Pancreas (tissue), 10 donors: ENCODE measurements at regions not wholly inside any gene's neighbourhood (a gene's known extent, or its start where the extent isn't known, plus 50 kb on each side); places are given as distances from the start of the nearest gene placed in this dataset.

Experiments
- ATAC-seq, 4 donors: fragments of 200-7000 bp; cut with Tn5 transposase; one replicate each; pipeline versions ENCODE4 v1.8.0 to v1.9.1; 2020; ENCODE audit warnings: mild to moderate bottlenecking in 4 of 4, moderate library complexity in 4 of 4
- DNase-seq, 6 donors: peaks; one replicate each; pipeline ENCODE4 v3.0.0-alpha.2; 2020
- FAIRE-seq: peaks from 2 replicates; lab custom pipeline; 2012; peaks lifted over from hg19 to GRCh38; lab: Jason Lieb, UNC
- H3K27ac ChIP-seq, 4 donors: fragments of 200-600 bp; sonication (generic); 1 replicate in 3 of 4; 2 replicates in 1 of 4; pipeline versions ENCODE4 v1.5.0 to v1.8.0; 2020
- H3K27me3 ChIP-seq, 4 donors: fragments of 200-600 bp; one replicate each; pipeline ENCODE4 v1.8.0; 2021
- H3K36me3 ChIP-seq, 3 donors: fragments of 200-600 bp; sonication (generic) in 1 of 3; one replicate each; pipeline versions ENCODE4 v1.5.0 to v1.8.0; 2020 to 2021
- H3K4me1 ChIP-seq, 3 donors: fragments of 200-600 bp; one replicate each; pipeline ENCODE4 v1.8.0; 2021
- H3K4me3 ChIP-seq, 4 donors: fragments of 200-600 bp; sonication (generic) in 2 of 4; one replicate each; pipeline versions ENCODE4 v1.5.0 to v1.8.0; 2020 to 2021
- H3K9me3 ChIP-seq, 4 donors: fragments of 200-600 bp; one replicate each; pipeline ENCODE4 v1.8.0; 2021
- WGBS, 2 donors: extraction: QIAGEN DNeasy Blood & Tissue Kit; methylation state at CpG; one replicate each; pipeline ENCODE4 v1.1.7; 2013; 5-methylcytosine and 5-hydroxymethylcytosine counted together
- intact Hi-C, 3 donors: fragments of 100-400 bp; cut with DNase I; formaldehyde crosslinking; loops; one replicate each; pipeline versions ENCODE4 v1.11.1 to v1.14.2; 2022
- TF ChIP-seq, protein P1 (sequence below), 4 donors: fragments of 200-600 bp; sonication (generic) in 3 of 4; IDR thresholded peaks; one replicate each; pipeline versions ENCODE4 v1.5.0 to v1.8.0; 2021; ENCODE audit warnings: antibody characterized with exemption in 4 of 4
- donor health status: healthy with polysubstance abuse.
- donor health status: DM: no; HTN: no; CAD: no; lungs with moderate emphysema.
- donor health status: DM: no; HTN: no; CAD: no.
- donor health status: control.
- donor health status: control.
- donor health status: Bipolar disorder and iron deficiency.
- donor health status: DM: yes; HTN: yes; CAD: no.
- donor health status: DM: no; HTN: no; CAD: no.
- donor health status: DM: no; HTN: no; CAD: no.
- donor health status: DM: yes; HTN: yes; CAD: no.

DNA sequence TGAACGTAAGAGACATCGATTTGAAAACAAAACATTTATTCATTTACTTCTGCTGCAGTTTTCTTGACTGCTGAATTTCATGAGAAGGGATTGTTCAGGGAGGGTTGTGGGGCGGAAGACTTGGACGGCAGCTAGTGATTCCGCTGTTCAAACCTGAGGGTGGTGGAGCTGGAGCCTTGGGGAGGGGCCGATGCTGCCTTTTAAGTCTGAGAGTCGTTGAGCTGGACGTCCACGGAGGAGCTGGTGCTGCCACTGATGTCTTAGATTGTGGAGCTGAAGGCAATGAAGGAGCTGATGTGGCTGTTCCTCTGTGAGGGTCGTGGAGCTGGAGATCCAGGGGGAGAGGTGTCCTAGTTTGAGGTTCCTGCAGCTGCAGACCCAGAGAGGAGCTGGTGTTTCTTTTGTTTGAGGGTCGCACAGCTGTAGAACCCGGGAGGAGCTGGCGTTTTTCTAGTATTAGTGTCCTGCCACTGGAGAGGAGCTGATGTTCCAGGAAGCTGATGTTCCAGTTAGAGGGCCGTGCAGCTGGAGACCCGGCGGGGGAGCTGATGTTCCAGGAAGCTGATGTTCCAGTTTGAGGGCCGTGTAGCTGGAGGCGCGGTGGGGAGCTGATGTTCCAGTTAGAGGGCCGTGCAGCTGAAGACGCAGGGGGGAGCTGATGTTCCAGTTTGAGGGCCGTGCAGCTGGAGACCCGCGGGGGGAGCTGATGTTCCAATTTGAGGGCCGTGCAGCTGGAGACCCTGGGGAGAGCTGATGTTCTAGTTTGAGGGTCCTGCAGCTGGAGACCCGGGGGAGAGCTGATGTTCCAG, 150.9 kb downstream of the RTP5 start:
- Histone ChIP-seq H3K27me3 (no peaks in the 10 kb centered on the region), H3K4me3 (no peak overlapping the region), H3K27ac (no peak overlapping the region), H3K4me1 (no peaks in the 10 kb centered on the region), H3K36me3 (no peaks in the 10 kb centered on the region), H3K9me3 (no peaks in the 10 kb centered on the region)
- FAIRE-seq (no peak), ATAC-seq (peak; percentile 48 to 78 (median 72)), DNase-seq (peak in 3 of 6 donors; percentile 31 to 67 (median 34))
- intact Hi-C loops: no loop called here
- WGBS, 2 donors: 26 to 31% methylated on average over 26 of the region's 26 CpGs
- TF ChIP-seq, protein P1, sequence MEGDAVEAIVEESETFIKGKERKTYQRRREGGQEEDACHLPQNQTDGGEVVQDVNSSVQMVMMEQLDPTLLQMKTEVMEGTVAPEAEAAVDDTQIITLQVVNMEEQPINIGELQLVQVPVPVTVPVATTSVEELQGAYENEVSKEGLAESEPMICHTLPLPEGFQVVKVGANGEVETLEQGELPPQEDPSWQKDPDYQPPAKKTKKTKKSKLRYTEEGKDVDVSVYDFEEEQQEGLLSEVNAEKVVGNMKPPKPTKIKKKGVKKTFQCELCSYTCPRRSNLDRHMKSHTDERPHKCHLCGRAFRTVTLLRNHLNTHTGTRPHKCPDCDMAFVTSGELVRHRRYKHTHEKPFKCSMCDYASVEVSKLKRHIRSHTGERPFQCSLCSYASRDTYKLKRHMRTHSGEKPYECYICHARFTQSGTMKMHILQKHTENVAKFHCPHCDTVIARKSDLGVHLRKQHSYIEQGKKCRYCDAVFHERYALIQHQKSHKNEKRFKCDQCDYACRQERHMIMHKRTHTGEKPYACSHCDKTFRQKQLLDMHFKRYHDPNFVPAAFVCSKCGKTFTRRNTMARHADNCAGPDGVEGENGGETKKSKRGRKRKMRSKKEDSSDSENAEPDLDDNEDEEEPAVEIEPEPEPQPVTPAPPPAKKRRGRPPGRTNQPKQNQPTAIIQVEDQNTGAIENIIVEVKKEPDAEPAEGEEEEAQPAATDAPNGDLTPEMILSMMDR (IDR thresholded peaks at IDR 0.05): no peak

DNA sequence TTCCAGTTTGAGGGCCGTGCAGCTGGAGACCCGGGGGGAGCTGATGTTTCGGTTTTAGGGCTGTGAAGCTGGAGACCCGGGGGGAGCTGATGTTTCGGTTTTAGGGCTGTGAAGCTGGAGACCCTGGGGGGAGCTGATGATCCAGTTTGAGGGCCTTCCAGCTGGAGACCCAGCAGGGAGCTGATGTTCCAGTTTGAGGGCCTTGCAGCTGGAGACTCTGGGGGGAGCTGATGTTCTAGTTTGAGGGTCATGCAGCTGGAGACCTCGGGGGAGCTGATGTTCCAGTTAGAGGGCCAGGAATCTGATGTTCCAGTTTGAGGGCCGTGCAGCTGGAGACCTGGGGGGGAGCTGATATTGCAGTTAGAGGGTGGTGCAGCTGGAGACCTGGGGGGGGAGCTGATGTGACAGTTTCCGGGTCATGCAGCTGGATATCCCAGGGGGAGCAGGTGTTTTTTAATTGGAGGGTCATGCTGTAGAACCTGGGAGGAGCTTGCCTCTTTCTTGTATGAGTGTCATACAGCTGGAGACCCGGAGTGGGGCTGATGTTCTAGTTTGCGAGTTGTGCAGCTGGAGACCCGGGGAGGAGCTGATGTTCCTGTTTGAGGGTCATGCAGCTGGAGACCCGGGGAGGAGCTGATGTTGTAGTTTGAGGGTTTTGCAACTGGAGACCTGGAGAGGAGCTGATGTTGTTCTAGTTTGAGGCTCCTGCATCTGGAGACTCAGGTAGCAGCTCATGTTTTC, 153.2 kb downstream of the RTP5 start:
- Histone ChIP-seq H3K9me3 (no peaks in the 10 kb centered on the region), H3K27me3 (no peaks in the 10 kb centered on the region), H3K4me3 (no peak overlapping the region), H3K4me1 (no peaks in the 10 kb centered on the region), H3K27ac (no peak overlapping the region), H3K36me3 (no peaks in the 10 kb centered on the region)
- DNase-seq (peak in 3 of 6 donors; percentile 5 to 30 (median 9)), ATAC-seq (no peak), FAIRE-seq (no peak)
- intact Hi-C loops: no loop called here
- TF ChIP-seq, protein P1 (IDR thresholded peaks at IDR 0.05): no peak
- WGBS, 2 donors: 60 to 75% methylated on average over 12 of the region's 12 CpGs

DNA sequence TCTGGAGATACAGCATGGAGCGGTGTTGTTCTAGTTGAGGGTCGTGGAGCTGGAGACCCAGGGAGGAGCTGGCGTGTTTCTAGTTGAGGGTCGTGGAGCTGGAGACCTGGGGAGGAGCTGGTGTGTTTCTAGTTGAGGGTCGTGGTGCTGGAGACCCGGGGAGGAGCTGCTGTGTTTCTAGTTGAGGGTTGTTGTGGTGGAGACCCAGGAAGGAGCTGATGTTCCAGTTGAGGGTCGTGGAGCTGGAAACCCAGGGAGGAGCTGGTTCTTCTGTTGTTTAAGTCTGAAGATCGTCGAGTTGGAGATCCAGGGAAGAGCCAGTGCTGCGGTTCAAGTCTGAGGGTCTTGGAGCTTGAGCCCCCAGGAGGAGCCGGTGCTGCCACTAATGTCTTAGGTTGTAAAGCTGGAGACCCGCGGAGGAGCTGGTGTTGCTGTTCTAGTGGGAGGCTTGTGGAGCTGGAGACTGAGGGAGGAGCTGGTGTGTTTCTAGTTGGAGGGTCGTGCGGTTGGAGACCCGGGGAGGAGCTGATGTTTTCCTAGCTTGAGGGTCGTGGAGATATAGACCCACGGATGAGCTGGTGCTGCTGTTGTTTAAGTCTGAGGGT, 155.3 kb downstream of the RTP5 start:
- no peak overlapping the region for H3K4me3 ChIP-seq
- FAIRE-seq: no peak
- WGBS, 2 donors: 64 to 81% methylated on average over 18 of the region's 18 CpGs
- no peaks in the 10 kb centered on the region for H3K4me1 ChIP-seq
- no peak overlapping the region for H3K27ac ChIP-seq
- TF ChIP-seq, protein P1 (IDR thresholded peaks at IDR 0.05): no peak
- H3K9me3 ChIP-seq: no peaks in the 10 kb centered on the region
- intact Hi-C loops: no loop called here
- peak in 3 of 6 donors; percentile 3 to 22 (median 4) for DNase-seq
- H3K36me3 ChIP-seq: no peaks in the 10 kb centered on the region
- no peaks in the 10 kb centered on the region for H3K27me3 ChIP-seq
- ATAC-seq: no peak

DNA sequence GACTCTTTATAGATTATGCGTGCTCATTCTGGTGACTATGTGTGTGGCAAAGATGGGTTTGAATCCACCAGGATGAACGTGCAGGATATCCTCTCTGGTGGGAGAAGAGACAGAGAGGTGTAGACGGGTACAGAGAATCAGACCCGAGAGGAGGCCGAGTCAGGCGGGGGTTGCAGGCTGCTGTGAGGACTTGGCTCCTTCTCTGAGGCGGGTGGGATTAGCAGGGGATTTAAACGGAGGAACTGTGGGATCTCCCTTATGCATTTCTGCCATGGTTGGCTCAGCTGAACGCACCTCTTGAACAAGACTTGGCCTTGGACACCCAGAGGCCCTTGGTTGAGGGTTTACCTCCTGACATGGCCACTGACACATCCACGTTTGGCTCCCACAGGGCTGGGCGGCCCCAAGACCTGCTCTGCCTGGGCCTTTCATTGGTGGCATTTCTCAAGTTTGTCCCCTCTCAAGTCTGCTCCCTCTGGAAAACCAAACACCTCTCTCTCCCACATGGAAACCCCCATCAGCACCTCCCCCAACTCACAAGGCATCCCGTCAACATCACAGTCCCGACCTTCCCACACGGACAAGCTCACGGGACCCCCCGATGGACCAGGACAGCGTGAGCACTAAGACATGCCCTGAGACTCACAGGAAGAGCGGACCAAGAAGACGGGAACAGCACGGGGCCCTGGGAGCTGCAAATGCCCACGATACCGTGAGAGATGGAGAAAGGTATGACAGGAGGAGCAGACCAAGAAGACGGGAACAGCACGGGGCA, 158.3 kb downstream of the RTP5 start:
- H3K4me3 ChIP-seq: no peak overlapping the region
- FAIRE-seq: no peak
- no peaks in the 10 kb centered on the region for H3K36me3 ChIP-seq
- H3K4me1 ChIP-seq: no peaks in the 10 kb centered on the region
- 86 to 89% methylated on average over 24 of the region's 24 CpGs for WGBS, 2 donors
- TF ChIP-seq, protein P1 (IDR thresholded peaks at IDR 0.05): no peak
- intact Hi-C loops: no loop called here
- H3K9me3 ChIP-seq: no peaks in the 10 kb centered on the region
- H3K27ac ChIP-seq: no peak overlapping the region
- DNase-seq: peak in 3 of 6 donors; percentile 6 to 25 (median 8)
- H3K27me3 ChIP-seq: no peaks in the 10 kb centered on the region
- no peak for ATAC-seq
